HCT116 (cell line): ENCODE measurements at regions not wholly inside any gene's neighbourhood (a gene's known extent, or its start where the extent isn't known, plus 50 kb on each side); places are given as distances from the start of the nearest gene placed in this dataset.

Experiments
- ATAC-seq: fragments of 200-7000 bp; cut with Tn5 transposase; 2 replicates; pipeline ENCODE4 v1.9.1; 2020; ENCODE audit warnings: mild to moderate bottlenecking, moderate library complexity
- BruUV-seq: library from RNA; stranded (reverse); fragments of 400-500 nt; replicated peaks from 2 replicates; lab custom pipeline; 2021; lab: Mats Ljungman, UMichigan
- CTCF ChIA-PET: fragments of 300-600 bp; sonication (Branson Sonifier 250); formaldehyde crosslinking; loops from one replicate; lab custom pipeline; 2021; ENCODE audit warnings: antibody characterized with exemption; lab: Charles Lee
- POLR2A ChIA-PET: fragments of 300-600, 350-600 bp; sonication (Branson Sonifier 250); formaldehyde crosslinking; loops from one replicate; lab custom pipeline; 2021; ENCODE audit warnings: antibody characterized with exemption; lab: Charles Lee
- RAD21 ChIA-PET, 2 experiments: fragments of 300-600 bp; sonication (Branson Sonifier 250); formaldehyde crosslinking; loops; one replicate each; lab custom pipeline; 2023; ENCODE audit warnings: low total read pairs in 2 of 2; ENCODE audit not compliant: uncharacterized antibody in 2 of 2, unreplicated experiment in 2 of 2, low non-redundant PET in 1 of 2; lab: Charles Lee
- DNase-seq: peaks from one replicate; pipeline ENCODE4 v3.0.0-alpha.2; 2010; ENCODE audit warnings: low read depth, low spot score
- H2AFZ ChIP-seq: fragments of 200-600 bp; shearing (Covaris generic), sonication (generic); 2 replicates; pipeline ENCODE4 v1.6.1; 2017; ENCODE audit warnings: low read depth, mixed run types, mixed read lengths, antibody characterized with exemption, low read length; ENCODE audit not compliant: poor library complexity, severe bottlenecking
- H3K27ac ChIP-seq: 2 replicates; pipeline ENCODE4 v1.5.1; 2012; ENCODE audit warnings: low read depth, low read length
- H3K27me3 ChIP-seq: fragments of 200-600 bp; sonication (generic); 2 replicates; pipeline ENCODE4 v1.6.1; 2016; ENCODE audit warnings: mixed run types, low read length, mixed read lengths; ENCODE audit not compliant: insufficient read depth
- H3K36me3 ChIP-seq, 2 experiments: fragments of 200-500 bp in 1 of 2; fragments of 200-600 bp in 1 of 2; sonication (Bioruptor generic) in 1 of 2; sonication (generic) in 1 of 2; 2 replicates each; pipeline versions ENCODE4 v1.5.1 to v1.6.1; 2014 to 2016; ENCODE audit warnings: low read length in 2 of 2, inconsistent platforms in 1 of 2, mixed read lengths in 1 of 2, mixed run types in 1 of 2; ENCODE audit not compliant: insufficient read depth in 2 of 2, control insufficient read depth in 1 of 2
- H3K4me1 ChIP-seq, 2 experiments: fragments of 200-600 bp in 1 of 2; sonication (generic) in 1 of 2; 2 replicates each; pipeline versions ENCODE4 v1.5.1 to v1.6.1; 2012 to 2017; ENCODE audit warnings: low read length in 2 of 2, inconsistent platforms in 1 of 2, mild to moderate bottlenecking in 1 of 2, mixed read lengths in 1 of 2, mixed run types in 1 of 2, moderate library complexity in 1 of 2; ENCODE audit not compliant: insufficient read depth in 2 of 2, control insufficient read depth in 1 of 2
- H3K4me2 ChIP-seq: fragments of 200-600 bp; sonication (generic); 2 replicates; pipeline ENCODE4 v1.6.1; 2017; ENCODE audit warnings: mixed run types, low read length, mixed read lengths
- H3K4me3 ChIP-seq, 2 experiments: fragments of 200-600 bp in 1 of 2; sonication (generic) in 1 of 2; replicated peaks in 1 of 2; 2 replicates each; pipeline ENCODE4 v1.5.1; 2011 to 2016; ENCODE audit warnings: low read length in 2 of 2, control low read depth in 1 of 2, low read depth in 1 of 2, mild to moderate bottlenecking in 1 of 2, mixed read lengths in 1 of 2, mixed run types in 1 of 2
- H3K79me2 ChIP-seq: fragments of 200-600 bp; sonication (generic); 2 replicates; pipeline ENCODE4 v1.6.1; 2017; ENCODE audit warnings: mild to moderate bottlenecking, mixed run types, low read length, moderate library complexity, mixed read lengths; ENCODE audit not compliant: insufficient read depth
- H3K9ac ChIP-seq: fragments of 200-600 bp; sonication (generic); 2 replicates; pipeline ENCODE4 v1.6.1; 2016; ENCODE audit warnings: low read length, mixed read lengths
- H3K9me2 ChIP-seq: fragments of 200-600 bp; sonication (generic), shearing (Covaris generic); 2 replicates; pipeline ENCODE4 v1.6.1; 2017; ENCODE audit warnings: mixed run types, mild to moderate bottlenecking, moderate library complexity; ENCODE audit not compliant: insufficient read depth
- H3K9me3 ChIP-seq, 2 experiments: fragments of 200-500 bp in 1 of 2; fragments of 200-600 bp in 1 of 2; sonication (Bioruptor generic) in 1 of 2; sonication (generic) in 1 of 2; 2 replicates each; pipeline ENCODE4 v1.6.1; 2014 to 2017; ENCODE audit warnings: low read length in 2 of 2, mixed read lengths in 2 of 2, inconsistent platforms in 1 of 2, low read depth in 1 of 2, mild to moderate bottlenecking in 1 of 2, mixed run types in 1 of 2, moderate library complexity in 1 of 2; ENCODE audit not compliant: control insufficient read depth in 1 of 2, insufficient read depth in 1 of 2
- H4K20me1 ChIP-seq: fragments of 200-600 bp; sonication (generic), shearing (Covaris generic); 2 replicates; pipeline ENCODE4 v1.6.1; 2017; ENCODE audit warnings: mixed run types, mild to moderate bottlenecking, moderate library complexity; ENCODE audit not compliant: insufficient read depth
- CEBPB ChIP-seq: IDR thresholded peaks from 2 replicates; pipeline ENCODE4 v1.6.1; 2012; ENCODE audit warnings: low read depth
- EZH2phosphoT487 ChIP-seq: fragments of 200-600 bp; IDR thresholded peaks from 2 replicates; pipeline ENCODE4 v1.6.1; 2018; ENCODE audit warnings: antibody characterized with exemption, borderline replicate concordance
- FOSL1 ChIP-seq: IDR thresholded peaks from 2 replicates; pipeline ENCODE4 v1.6.1; 2012; ENCODE audit warnings: low read depth
- POLR2A ChIP-seq: IDR thresholded peaks from 2 replicates; pipeline ENCODE4 v1.7.0; 2011; ENCODE audit warnings: borderline replicate concordance; ENCODE audit not compliant: insufficient read depth, insufficient read length; ENCODE audit errors: extremely low read depth
- POLR2AphosphoS5 ChIP-seq: IDR thresholded peaks from 2 replicates; pipeline ENCODE4 v1.6.1; 2011; ENCODE audit warnings: mild to moderate bottlenecking, low read depth, low read length, moderate library complexity
- RAD21 ChIP-seq: IDR thresholded peaks from 2 replicates; pipeline ENCODE4 v1.6.1; 2012; ENCODE audit warnings: low read depth, mild to moderate bottlenecking
- SP1 ChIP-seq: IDR thresholded peaks from 2 replicates; pipeline ENCODE4 v1.6.1; 2012; ENCODE audit warnings: low read depth
- YY1 ChIP-seq: IDR thresholded peaks from 2 replicates; pipeline ENCODE4 v1.6.1; 2011; ENCODE audit warnings: low read length, low read depth, moderate library complexity, mild to moderate bottlenecking; ENCODE audit not compliant: insufficient replicate concordance; ENCODE audit errors: extremely low read depth
- intact Hi-C: fragments of 100-400 bp; cut with micrococcal nuclease; formaldehyde crosslinking; loops from 2 replicates; pipeline ENCODE4 v1.10.0; 2022
- TF ChIP-seq, protein P1 (sequence below): IDR thresholded peaks from 2 replicates; pipeline ENCODE4 v1.6.1; 2012; ENCODE audit warnings: low read depth
- TF ChIP-seq, protein P2 (sequence below): IDR thresholded peaks from 2 replicates; pipeline ENCODE4 v1.6.1; 2012

DNA sequence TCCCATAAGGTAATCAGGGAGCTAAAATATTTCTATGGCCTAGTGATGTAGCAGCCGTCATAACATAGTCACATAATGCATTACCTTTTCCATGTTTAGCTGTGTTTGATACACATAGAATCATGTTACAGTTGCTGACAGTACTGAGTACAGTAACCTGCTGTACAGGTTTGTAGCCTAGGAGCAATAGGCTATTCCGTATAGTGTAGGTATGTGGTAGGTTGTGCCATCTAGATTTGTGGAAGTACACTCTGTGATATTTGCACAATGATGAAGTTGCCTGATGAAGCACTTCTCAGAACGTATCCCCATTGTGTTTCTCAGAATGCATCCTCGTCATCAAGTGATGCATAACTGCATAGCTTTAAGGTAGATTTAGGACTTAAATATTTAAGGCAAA, 495.6 kb upstream of the ZFP42 start:
- TF ChIP-seq CEBPB (no peak), POLR2A (no peak), YY1 (no peak), EZH2phosphoT487 (no peak), FOSL1 (no peak), POLR2AphosphoS5 (no peak), SP1 (no peak), RAD21 (no peak)
- TF ChIP-seq, protein P1, sequence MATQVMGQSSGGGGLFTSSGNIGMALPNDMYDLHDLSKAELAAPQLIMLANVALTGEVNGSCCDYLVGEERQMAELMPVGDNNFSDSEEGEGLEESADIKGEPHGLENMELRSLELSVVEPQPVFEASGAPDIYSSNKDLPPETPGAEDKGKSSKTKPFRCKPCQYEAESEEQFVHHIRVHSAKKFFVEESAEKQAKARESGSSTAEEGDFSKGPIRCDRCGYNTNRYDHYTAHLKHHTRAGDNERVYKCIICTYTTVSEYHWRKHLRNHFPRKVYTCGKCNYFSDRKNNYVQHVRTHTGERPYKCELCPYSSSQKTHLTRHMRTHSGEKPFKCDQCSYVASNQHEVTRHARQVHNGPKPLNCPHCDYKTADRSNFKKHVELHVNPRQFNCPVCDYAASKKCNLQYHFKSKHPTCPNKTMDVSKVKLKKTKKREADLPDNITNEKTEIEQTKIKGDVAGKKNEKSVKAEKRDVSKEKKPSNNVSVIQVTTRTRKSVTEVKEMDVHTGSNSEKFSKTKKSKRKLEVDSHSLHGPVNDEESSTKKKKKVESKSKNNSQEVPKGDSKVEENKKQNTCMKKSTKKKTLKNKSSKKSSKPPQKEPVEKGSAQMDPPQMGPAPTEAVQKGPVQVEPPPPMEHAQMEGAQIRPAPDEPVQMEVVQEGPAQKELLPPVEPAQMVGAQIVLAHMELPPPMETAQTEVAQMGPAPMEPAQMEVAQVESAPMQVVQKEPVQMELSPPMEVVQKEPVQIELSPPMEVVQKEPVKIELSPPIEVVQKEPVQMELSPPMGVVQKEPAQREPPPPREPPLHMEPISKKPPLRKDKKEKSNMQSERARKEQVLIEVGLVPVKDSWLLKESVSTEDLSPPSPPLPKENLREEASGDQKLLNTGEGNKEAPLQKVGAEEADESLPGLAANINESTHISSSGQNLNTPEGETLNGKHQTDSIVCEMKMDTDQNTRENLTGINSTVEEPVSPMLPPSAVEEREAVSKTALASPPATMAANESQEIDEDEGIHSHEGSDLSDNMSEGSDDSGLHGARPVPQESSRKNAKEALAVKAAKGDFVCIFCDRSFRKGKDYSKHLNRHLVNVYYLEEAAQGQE = no peak
- TF ChIP-seq, protein P2, sequence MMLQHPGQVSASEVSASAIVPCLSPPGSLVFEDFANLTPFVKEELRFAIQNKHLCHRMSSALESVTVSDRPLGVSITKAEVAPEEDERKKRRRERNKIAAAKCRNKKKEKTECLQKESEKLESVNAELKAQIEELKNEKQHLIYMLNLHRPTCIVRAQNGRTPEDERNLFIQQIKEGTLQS = no peak
- intact Hi-C loops = no loop called here
- DNase-seq (no peak), ATAC-seq (no peak)
- Histone ChIP-seq H3K4me1 (no peaks in the 10 kb centered on the region), H3K36me3 (no peaks in the 10 kb centered on the region), H3K9me2 (no peaks in the 10 kb centered on the region), H3K4me2 (no peak overlapping the region), H3K9ac (no peak overlapping the region), H3K79me2 (no peaks in the 10 kb centered on the region), H2AFZ (no peak overlapping the region), H3K9me3 (no peaks in the 10 kb centered on the region), H4K20me1 (no peaks in the 10 kb centered on the region), H3K27me3 (no peaks in the 10 kb centered on the region), H3K4me3 (no peak overlapping the region), H3K27ac (no peak overlapping the region)
- ChIA-PET POLR2A (no interaction called here), CTCF (no interaction called here), RAD21 (no interaction called here)
- BruUV-seq = no TSS peak
